Naive thymus-derived CD8-positive, alpha-beta T cell (primary cell): ENCODE measurements at regions not wholly inside any gene's neighbourhood (a gene's known extent, or its start where the extent isn't known, plus 50 kb on each side); places are given as distances from the start of the nearest gene placed in this dataset.
"Not testable (repeated sequence)": the region's sequence is repeated elsewhere in the genome, so short reads cannot be mapped to it uniquely, and the experiment has no call there.

Source experiments
- ATAC-seq, 2 donors: fragments of 150-1000 bp; cut with Tn5 transposase in 1 of 2; sonication (Bioruptor Pico), chemical (Tn5 transposase) in 1 of 2; 1 replicate in 1 of 2; 2 replicates in 1 of 2; pipeline ENCODE4 v1.10.0; 2021; ENCODE audit warnings: mild to moderate bottlenecking in 2 of 2, moderate library complexity in 2 of 2
- POLR2A ChIA-PET: fragments of 350-600 bp; sonication (Branson Sonifier 250); formaldehyde crosslinking; loops from one replicate; lab custom pipeline; 2021; ENCODE audit warnings: antibody characterized with exemption; lab: Charles Lee
- DNase-seq, 10 donors: peaks; one replicate each; pipeline versions ENCODE4 v3.0.0 to v3.0.0-alpha.2; 2020 to 2022
- H3K27ac Mint-ChIP-seq, 10 donors: one replicate each; pipeline ENCODE4 v1.8.0; 2020 to 2022; ENCODE audit warnings: mild to moderate bottlenecking in 10 of 10, mixed read lengths in 10 of 10, moderate library complexity in 4 of 10, inconsistent platforms in 1 of 10
- H3K27me3 Mint-ChIP-seq, 5 donors: one replicate each; pipeline ENCODE4 v1.8.0; 2021 to 2022; ENCODE audit warnings: mixed read lengths in 5 of 5
- H3K36me3 Mint-ChIP-seq, 3 donors: one replicate each; pipeline ENCODE4 v1.8.0; 2020 to 2022; ENCODE audit warnings: mixed read lengths in 3 of 3, mild to moderate bottlenecking in 2 of 3, inconsistent platforms in 1 of 3
- H3K4me1 Mint-ChIP-seq, 4 donors: one replicate each; pipeline ENCODE4 v1.8.0; 2021 to 2022; ENCODE audit warnings: mixed read lengths in 4 of 4
- H3K4me3 Mint-ChIP-seq, 10 donors: one replicate each; pipeline ENCODE4 v1.8.0; 2020 to 2022; ENCODE audit warnings: mild to moderate bottlenecking in 10 of 10, mixed read lengths in 10 of 10, moderate library complexity in 6 of 10, inconsistent platforms in 1 of 10
- H3K9me3 Mint-ChIP-seq, 9 donors: one replicate each; pipeline ENCODE4 v1.8.0; 2020 to 2022; ENCODE audit warnings: mixed read lengths in 9 of 9, mild to moderate bottlenecking in 3 of 9, inconsistent platforms in 1 of 9, moderate library complexity in 1 of 9

DNA sequence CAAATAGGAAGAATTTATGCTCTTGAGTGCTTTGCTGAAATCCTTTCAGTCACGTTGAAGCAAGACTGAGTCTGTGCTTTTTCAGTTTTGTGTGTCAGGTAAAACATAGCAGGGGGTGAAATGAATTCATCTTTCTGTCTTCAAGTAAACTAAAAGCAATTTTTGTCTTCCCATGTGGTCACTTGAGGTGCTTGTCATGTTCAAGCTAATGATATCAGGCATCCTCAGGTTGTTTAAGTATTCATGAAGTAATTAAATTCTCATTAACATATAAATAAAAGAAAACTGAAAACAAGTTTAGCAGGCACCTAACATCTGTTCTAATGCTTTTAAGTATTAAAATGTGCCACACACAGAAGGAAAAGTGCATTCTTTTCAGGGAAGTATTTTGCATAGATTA is 2701.3 kb downstream of the PCDH9 start:
- H3K9me3 Mint-ChIP-seq: peaks cover 0 to 5% (median 0%) of the 10 kb centered on the region in 9 donors
- POLR2A ChIA-PET: no interaction called here
- no peak overlapping the region for H3K4me3 Mint-ChIP-seq
- DNase-seq (no peak), ATAC-seq (no peak)
- no peaks in the 10 kb centered on the region for H3K27me3 Mint-ChIP-seq
- no peak overlapping the region for H3K27ac Mint-ChIP-seq
- no peaks in the 10 kb centered on the region for H3K36me3 Mint-ChIP-seq
- no peaks in the 10 kb centered on the region for H3K4me1 Mint-ChIP-seq

DNA sequence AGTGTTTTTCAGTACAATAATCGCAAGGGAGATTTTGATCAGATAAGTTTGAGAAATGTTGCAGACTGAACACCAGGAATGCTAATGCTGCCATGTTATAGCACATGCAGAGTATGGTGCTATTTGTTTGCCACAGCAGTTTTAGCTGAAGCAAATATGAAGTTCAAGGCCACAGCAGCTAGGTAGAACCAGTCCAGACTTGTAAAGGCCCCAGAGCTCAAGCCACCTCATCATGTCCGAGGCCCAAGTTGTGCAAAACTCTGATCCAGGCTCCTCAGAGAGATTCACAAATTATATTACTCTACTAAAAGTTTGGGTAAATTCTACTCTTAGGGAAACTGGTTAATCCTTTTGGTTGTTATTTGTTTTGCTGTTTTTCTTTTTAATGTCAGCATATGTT is 2702.6 kb downstream of the PCDH9 start:
- H3K27me3 Mint-ChIP-seq: no peaks in the 10 kb centered on the region
- no peak overlapping the region for H3K27ac Mint-ChIP-seq
- no peaks in the 10 kb centered on the region for H3K4me1 Mint-ChIP-seq
- H3K9me3 Mint-ChIP-seq: peaks cover 0 to 10% (median 0%) of the 10 kb centered on the region in 9 donors
- no peak for DNase-seq
- ATAC-seq: no peak
- H3K4me3 Mint-ChIP-seq: no peak overlapping the region
- POLR2A ChIA-PET: no interaction called here
- H3K36me3 Mint-ChIP-seq: no peaks in the 10 kb centered on the region

DNA sequence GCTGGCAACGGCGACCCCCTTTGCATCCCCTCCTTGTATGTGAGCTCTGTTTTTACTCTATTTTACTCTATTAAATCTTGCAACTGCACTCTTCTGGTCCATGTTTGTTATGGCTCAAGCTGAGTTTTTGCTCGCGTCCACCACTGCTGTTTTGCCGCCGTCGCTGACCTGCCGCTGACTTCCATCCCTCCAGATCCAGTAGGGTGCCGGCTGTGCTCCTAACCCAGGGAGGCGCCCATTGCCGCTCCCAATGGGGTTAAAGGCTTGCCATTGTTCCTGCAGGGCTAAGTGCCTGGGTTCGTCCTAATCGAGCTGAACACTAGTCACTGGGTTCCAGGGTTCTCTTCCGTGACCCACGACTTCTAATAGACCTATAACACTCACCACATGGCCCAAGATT is 2704.4 kb downstream of the PCDH9 start:
- ATAC-seq (no peak), DNase-seq (peak in 1 of 10 donors; percentile 53)
- POLR2A ChIA-PET: no interaction called here
- Mint-ChIP-seq H3K27ac (no peak overlapping the region), H3K4me1 (no peaks in the 10 kb centered on the region), H3K27me3 (no peaks in the 10 kb centered on the region), H3K9me3 (peaks cover 0 to 11% (median 0%) of the 10 kb centered on the region in 9 donors), H3K4me3 (no peak overlapping the region), H3K36me3 (no peaks in the 10 kb centered on the region)

DNA sequence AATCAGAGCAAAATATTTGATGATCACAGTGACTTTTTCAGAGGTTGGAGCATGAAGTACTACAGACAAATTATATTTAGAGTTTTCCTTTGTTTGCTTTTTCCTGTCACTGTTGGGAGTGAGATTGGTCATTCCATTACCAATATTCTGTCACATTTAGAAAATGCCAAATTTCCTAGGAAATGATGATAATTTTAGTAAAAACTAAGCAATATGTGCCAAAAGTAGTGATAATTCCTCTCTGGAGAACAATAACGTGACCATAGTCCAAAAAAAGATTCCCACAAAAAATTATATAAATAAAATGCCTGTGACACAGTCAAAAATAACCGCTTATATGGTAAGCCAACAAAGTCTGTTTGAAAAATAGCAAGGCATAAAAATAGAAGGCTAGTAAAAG is 2719.4 kb downstream of the PCDH9 start:
- ATAC-seq (no peak), DNase-seq (no peak)
- Mint-ChIP-seq H3K27me3 (no peaks in the 10 kb centered on the region), H3K36me3 (no peaks in the 10 kb centered on the region), H3K4me3 (no peak overlapping the region), H3K27ac (no peak overlapping the region), H3K9me3 (peaks cover 0 to 15% (median 6%) of the 10 kb centered on the region in 9 donors), H3K4me1 (no peaks in the 10 kb centered on the region)
- POLR2A ChIA-PET: no interaction called here

DNA sequence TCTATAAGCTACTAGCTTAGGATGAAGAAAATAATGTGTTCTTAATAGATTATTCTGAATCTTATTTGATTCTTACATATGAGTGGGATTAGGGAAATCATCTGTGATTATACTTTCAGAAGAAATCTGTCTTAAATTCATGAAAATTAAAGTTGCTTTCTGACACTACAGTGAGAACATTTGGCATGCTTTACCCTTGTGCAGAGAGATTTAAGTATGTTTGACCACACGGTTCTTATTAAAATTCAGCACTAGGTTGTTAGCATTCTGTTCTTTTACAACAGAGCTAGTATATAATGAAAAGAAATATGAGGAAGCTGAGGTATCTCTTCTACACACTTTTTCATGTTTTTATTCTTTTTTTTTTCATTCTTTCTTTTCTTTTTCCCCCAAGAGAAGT is 2723.9 kb downstream of the PCDH9 start:
- H3K9me3 Mint-ChIP-seq: peaks cover 0 to 23% (median 9%) of the 10 kb centered on the region in 9 donors
- DNase-seq: no peak
- POLR2A ChIA-PET: no interaction called here
- H3K27me3 Mint-ChIP-seq: no peaks in the 10 kb centered on the region
- H3K4me1 Mint-ChIP-seq: no peaks in the 10 kb centered on the region
- H3K36me3 Mint-ChIP-seq: no peaks in the 10 kb centered on the region
- no peak for ATAC-seq
- no peak overlapping the region for H3K4me3 Mint-ChIP-seq
- no peak overlapping the region for H3K27ac Mint-ChIP-seq

DNA sequence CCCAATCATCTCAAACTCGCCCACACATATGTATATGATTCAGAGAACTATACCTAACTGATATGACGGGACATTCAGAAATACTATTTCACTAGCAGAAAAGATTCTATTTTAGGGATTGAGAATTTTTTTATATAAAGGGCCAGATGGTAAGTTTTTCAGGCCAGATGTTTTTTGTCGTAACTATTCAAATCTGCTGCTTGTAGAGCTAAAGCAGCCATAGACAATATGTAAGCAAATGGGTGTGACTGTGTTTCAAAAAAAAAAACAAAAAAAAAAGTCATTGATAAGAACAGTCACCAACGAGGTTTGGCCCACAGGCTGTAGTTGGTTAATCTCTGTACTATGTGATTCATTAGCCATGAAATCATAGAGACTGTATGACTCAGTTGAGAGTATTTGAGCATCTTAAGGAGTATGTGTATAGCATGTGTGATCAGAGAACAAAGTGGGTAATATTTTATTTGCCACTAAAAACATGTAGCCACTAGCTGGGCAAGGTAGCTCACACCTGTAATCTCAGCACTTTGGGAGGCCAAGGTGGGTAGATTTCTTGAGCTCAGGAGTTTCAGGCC is 2724.7 kb downstream of the PCDH9 start:
- Mint-ChIP-seq H3K9me3 (peaks cover 0 to 26% (median 9%) of the 10 kb centered on the region in 9 donors), H3K4me1 (no peaks in the 10 kb centered on the region), H3K36me3 (no peaks in the 10 kb centered on the region), H3K27ac (no peak overlapping the region), H3K4me3 (no peak overlapping the region), H3K27me3 (no peaks in the 10 kb centered on the region)
- DNase-seq (no peak), ATAC-seq (no peak)
- POLR2A ChIA-PET: no interaction called here

DNA sequence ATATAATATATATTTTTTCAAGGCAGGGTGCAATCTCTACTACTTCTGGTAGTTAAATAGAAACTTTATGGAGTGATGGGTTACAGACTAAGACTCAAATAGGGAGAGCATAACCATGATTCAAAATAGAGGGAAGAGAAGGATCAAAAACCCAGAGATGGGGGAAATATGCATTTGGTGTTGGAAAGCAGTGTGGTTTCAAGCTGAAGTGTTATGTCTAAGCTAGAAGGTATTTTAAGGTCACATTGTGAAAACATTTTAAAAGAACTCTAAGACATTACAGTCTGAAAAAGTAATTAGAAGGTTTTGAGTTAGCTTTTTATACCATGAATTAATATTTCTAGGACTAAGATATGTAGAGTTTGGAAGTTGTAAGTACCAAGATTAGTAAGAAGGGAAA is 2741.4 kb downstream of the PCDH9 start:
- POLR2A ChIA-PET: no interaction called here
- DNase-seq (no peak), ATAC-seq (no peak)
- Mint-ChIP-seq H3K27ac (no peak overlapping the region), H3K9me3 (peaks cover 0 to 14% (median 2%) of the 10 kb centered on the region in 9 donors), H3K4me1 (no peaks in the 10 kb centered on the region), H3K4me3 (no peak overlapping the region), H3K36me3 (no peaks in the 10 kb centered on the region), H3K27me3 (no peaks in the 10 kb centered on the region)

DNA sequence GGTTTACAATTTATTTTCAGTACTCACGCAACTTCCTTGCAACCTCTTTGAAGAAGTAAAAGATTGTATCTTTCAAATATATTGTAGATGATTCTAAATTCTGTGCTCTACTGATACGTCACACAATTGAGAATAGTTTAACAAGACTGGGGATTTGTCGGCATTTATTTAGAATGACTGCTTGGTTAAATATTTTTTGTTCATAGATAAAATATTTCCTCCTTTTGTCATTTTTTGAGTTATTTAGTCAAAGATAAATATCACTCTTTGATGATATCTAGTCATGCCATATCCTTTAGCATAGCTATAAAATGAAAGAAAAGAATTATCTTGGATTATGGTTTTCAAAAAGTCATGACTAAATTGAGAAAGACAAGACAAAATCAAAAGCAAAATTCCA is 2747.8 kb downstream of the PCDH9 start:
- Mint-ChIP-seq H3K9me3 (peaks cover 0 to 13% (median 3%) of the 10 kb centered on the region in 9 donors), H3K27ac (no peak overlapping the region), H3K36me3 (no peaks in the 10 kb centered on the region), H3K4me3 (no peak overlapping the region), H3K27me3 (no peaks in the 10 kb centered on the region), H3K4me1 (no peaks in the 10 kb centered on the region)
- DNase-seq (no peak), ATAC-seq (no peak)
- POLR2A ChIA-PET: no interaction called here

DNA sequence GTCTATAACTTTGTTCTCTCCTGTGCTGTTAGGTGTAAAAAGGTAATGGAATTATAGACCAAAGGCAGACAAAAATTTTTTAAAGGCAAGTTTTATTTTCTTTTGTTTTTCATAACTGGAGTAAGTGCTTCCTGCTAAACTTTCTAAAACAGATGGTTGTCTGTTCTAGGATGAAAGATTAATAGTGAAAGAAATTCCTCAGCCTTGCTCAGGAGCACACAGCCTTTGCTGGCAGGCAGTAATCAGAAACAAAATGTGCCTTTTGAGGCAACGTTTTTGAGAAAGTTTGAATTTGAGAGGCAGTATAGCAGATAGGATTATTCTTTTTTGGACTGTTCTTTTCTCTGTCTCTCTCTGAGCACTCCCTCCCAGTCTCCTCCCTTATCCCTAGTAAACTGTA is 2749.5 kb downstream of the PCDH9 start:
- H3K27ac Mint-ChIP-seq: no peak overlapping the region
- no peaks in the 10 kb centered on the region for H3K4me1 Mint-ChIP-seq
- POLR2A ChIA-PET: no interaction called here
- DNase-seq: no peak
- H3K9me3 Mint-ChIP-seq: peaks cover 0 to 16% (median 6%) of the 10 kb centered on the region in 9 donors
- H3K36me3 Mint-ChIP-seq: no peaks in the 10 kb centered on the region
- no peaks in the 10 kb centered on the region for H3K27me3 Mint-ChIP-seq
- ATAC-seq: no peak
- no peak overlapping the region for H3K4me3 Mint-ChIP-seq

DNA sequence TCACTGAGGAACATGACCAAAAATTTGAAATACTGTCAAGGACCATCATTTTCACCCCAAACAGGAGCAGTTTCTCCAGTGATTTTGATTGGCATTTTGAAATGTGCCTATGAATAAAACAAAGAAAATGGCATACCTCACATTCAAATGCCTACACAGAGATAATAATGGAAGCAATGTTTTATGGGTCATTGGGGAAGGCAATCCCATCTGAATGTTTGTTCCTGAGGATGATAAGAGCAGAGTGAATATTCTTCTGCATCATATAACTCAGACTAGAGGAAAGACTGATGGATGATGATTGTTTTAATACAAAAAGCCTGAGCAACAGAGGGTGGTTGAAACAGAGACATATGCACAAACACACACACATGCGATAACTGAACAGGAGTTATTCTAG is 2749.9 kb downstream of the PCDH9 start:
- Mint-ChIP-seq H3K27me3 (no peaks in the 10 kb centered on the region), H3K4me1 (no peaks in the 10 kb centered on the region), H3K27ac (no peak overlapping the region), H3K36me3 (no peaks in the 10 kb centered on the region), H3K9me3 (peaks cover 0 to 16% (median 6%) of the 10 kb centered on the region in 9 donors), H3K4me3 (no peak overlapping the region)
- DNase-seq: no peak
- no peak for ATAC-seq
- POLR2A ChIA-PET: no interaction called here

DNA sequence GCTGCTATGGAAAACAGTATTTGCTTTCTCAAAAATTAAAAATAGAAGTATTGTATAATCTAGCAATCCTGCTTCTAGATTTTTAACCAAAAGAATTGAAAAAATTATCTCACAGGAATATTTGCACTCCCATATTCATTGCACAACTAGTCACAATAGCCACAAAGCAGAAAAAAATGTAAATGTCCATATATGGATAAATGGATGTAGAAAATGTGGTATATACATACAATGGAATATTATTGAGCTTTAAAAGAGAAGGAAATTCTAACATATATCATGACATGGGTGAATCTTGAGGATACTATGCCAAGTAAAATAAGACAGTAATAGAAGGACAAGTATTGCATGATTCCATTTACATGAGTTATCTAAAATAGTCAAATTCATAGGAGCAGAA is 2753.0 kb downstream of the PCDH9 start:
- H3K4me3 Mint-ChIP-seq: no peak overlapping the region
- POLR2A ChIA-PET: interaction anchor here (0.5 kb wide), 1 partner anchor 954 kb away, joined by 3 read pairs; no protein-coding TSS in a partner anchor
- no peaks in the 10 kb centered on the region for H3K27me3 Mint-ChIP-seq

DNA sequence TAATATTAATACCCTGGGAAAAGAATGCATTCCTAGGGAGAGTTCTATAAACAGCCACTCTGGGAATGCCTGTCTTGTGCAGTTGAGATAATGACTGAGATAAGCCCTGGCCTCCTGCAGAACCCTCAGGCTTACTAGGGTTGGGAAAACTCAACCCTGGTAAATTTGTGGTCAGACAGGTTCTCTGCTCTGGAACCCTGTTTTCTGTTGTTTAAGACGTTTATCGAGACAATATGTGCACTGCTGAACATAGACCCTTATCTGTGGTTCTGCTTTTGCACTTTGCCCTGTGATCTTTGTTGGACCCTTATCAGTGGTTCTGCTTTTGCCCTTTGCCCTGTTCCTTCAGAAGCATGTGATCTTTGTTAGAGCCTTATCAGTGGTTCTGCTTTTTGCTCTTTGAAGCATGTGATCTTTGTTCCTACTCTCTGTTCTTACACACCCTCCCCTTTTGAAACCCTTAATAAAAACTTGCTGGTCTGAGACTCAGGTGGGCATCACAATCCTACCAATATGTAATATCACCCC is 2754.0 kb downstream of the PCDH9 start:
- POLR2A ChIA-PET, ATAC-seq, H3K36me3 Mint-ChIP-seq: not testable (repeated sequence)

More for the DNA sequence above, 2753.0 kb downstream of the PCDH9 start:
- H3K27ac Mint-ChIP-seq: no peak overlapping the region
- DNase-seq (no peak), ATAC-seq (no peak)
- H3K4me1 Mint-ChIP-seq: no peaks in the 10 kb centered on the region
- peaks cover 0 to 9% (median 3%) of the 10 kb centered on the region in 9 donors for H3K9me3 Mint-ChIP-seq
- H3K36me3 Mint-ChIP-seq: no peaks in the 10 kb centered on the region

DNA sequence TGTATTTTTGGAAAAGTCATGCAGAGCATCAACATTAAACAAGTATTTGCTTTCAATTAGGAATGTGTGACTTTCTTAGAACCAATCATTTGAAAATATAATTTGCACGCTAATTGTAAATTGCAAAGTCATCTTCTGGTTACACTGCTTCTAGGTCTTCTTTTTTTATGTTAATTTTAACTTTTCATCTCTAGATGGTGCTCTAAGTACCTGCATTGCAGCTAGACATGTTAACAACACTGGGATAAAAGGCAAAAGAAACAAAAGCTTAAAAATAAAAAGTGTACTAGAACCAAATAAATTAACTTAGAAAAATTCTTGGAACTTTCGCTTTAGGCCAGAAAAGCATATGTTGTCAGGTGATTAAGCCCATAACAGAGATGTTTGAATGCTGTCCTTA is 2758.2 kb downstream of the PCDH9 start:
- Mint-ChIP-seq H3K4me3 (no peak overlapping the region), H3K9me3 (peaks cover 0 to 9% (median 2%) of the 10 kb centered on the region in 9 donors), H3K36me3 (no peaks in the 10 kb centered on the region), H3K27me3 (no peaks in the 10 kb centered on the region), H3K4me1 (no peaks in the 10 kb centered on the region), H3K27ac (no peak overlapping the region)
- POLR2A ChIA-PET: no interaction called here
- DNase-seq: no peak
- ATAC-seq: no peak

More for the DNA sequence above, 2754.0 kb downstream of the PCDH9 start:
- H3K4me1 Mint-ChIP-seq, H3K9me3 Mint-ChIP-seq, H3K27ac Mint-ChIP-seq, H3K4me3 Mint-ChIP-seq, H3K27me3 Mint-ChIP-seq, DNase-seq: not testable (repeated sequence)

DNA sequence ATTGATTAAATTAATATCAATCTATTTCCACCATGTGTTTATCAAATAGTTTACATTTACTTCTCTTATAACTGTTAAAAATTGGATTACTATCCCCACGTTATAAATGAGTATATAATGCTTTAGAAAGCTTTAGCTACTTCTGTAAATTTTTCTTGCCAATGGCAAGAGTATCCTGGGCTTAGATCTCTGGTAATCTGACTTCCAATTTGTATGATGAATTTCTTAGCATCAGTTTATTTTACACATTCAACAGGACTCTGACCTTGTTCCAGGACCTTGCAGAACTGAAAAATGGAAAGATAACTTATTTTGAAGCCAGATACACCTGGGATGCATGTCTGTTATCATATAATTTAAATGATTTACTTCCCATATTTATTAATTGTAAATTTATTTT is 2759.4 kb downstream of the PCDH9 start:
- POLR2A ChIA-PET: no interaction called here
- peaks cover 0 to 3% (median 0%) of the 10 kb centered on the region in 9 donors for H3K9me3 Mint-ChIP-seq
- DNase-seq (no peak), ATAC-seq (no peak)
- no peaks in the 10 kb centered on the region for H3K36me3 Mint-ChIP-seq
- H3K27ac Mint-ChIP-seq: no peak overlapping the region
- no peaks in the 10 kb centered on the region for H3K4me1 Mint-ChIP-seq
- H3K27me3 Mint-ChIP-seq: no peaks in the 10 kb centered on the region
- no peak overlapping the region for H3K4me3 Mint-ChIP-seq
